ENCODE measurements at regions not wholly inside any gene's neighbourhood (a gene's known extent, or its start where the extent isn't known, plus 50 kb on each side); places are given as distances from the start of the nearest gene placed in this dataset.

DNA sequence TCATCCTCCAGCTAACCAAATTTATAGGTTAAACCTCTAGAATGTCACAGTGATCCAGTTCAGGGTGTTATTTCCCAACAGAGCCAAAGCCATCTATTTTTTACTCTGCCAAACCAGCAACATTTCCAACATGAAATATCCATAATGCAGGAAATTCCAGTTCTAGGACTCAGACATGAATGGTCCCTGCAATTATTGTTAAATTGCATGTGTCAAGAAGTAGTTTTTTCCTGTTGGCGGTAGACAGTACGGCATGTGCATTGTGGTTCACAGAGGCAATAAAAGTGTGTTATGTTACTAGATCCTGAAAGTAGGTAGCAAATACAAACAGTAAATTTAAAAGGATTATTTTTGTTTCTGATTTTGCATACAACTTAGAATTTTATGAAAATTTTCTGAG, 215.7 kb upstream of the THBS1 start:
- H3K27me3 ChIP-seq (ENCODE audit: insufficient read depth, low read length), result no peaks in the 10 kb centered on the region
- H3K9me3 ChIP-seq (ENCODE audit: low read depth, low read length), result no peaks in the 10 kb centered on the region
- DNase-seq (ENCODE audit: insufficient read length, low spot score, missing footprints), result peak; percentile 34
- H3K4me2 ChIP-seq (ENCODE audit: insufficient read depth, low read length), result no peak overlapping the region
- H2AFZ ChIP-seq (ENCODE audit: low read length), result no peak overlapping the region
- TF ChIP-seq, protein P1, sequence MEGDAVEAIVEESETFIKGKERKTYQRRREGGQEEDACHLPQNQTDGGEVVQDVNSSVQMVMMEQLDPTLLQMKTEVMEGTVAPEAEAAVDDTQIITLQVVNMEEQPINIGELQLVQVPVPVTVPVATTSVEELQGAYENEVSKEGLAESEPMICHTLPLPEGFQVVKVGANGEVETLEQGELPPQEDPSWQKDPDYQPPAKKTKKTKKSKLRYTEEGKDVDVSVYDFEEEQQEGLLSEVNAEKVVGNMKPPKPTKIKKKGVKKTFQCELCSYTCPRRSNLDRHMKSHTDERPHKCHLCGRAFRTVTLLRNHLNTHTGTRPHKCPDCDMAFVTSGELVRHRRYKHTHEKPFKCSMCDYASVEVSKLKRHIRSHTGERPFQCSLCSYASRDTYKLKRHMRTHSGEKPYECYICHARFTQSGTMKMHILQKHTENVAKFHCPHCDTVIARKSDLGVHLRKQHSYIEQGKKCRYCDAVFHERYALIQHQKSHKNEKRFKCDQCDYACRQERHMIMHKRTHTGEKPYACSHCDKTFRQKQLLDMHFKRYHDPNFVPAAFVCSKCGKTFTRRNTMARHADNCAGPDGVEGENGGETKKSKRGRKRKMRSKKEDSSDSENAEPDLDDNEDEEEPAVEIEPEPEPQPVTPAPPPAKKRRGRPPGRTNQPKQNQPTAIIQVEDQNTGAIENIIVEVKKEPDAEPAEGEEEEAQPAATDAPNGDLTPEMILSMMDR (IDR thresholded peaks at IDR 0.05; ENCODE audit: extremely low read depth, low read depth, low read length), result no peak
- H3K27ac ChIP-seq (ENCODE audit: low read depth, low read length), result peak overlapping the region; percentile 99
- no peaks in the 10 kb centered on the region for H4K20me1 ChIP-seq (ENCODE audit: insufficient read depth, low read length)
- H3K4me1 ChIP-seq (ENCODE audit: insufficient read depth, low read length), result peaks cover 68% of the 10 kb centered on the region
- H3K36me3 ChIP-seq (ENCODE audit: insufficient read depth, low read length), result no peaks in the 10 kb centered on the region
- H3K79me2 ChIP-seq (ENCODE audit: insufficient read depth, low read length), result no peaks in the 10 kb centered on the region
- H3K4me3 ChIP-seq (ENCODE audit: insufficient read depth, low read length), result no peak overlapping the region

DNA sequence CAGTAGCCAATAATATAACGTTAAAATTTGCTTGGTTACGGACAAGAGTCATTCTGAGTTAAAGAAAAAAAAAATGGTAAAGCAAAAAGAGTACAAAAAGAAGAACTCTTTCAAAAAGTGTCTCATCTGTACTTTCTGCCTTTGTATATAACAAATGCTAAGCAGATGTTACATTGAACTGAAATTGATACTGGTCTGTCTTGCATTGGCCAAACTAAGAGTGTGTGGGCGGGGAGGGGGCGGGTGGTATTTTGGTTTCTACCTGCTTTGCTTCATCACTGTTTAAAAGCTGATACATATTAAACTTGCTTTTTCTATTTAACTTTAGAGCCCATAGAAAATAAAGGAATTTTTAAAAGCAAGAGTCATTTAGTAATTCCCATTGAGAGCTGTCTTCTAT, 215.0 kb upstream of the THBS1 start:
- TF ChIP-seq, protein P1 (IDR thresholded peaks at IDR 0.05; ENCODE audit: extremely low read depth, low read depth, low read length), result no peak
- peaks cover 61% of the 10 kb centered on the region for H3K4me1 ChIP-seq (ENCODE audit: insufficient read depth, low read length)

DNA sequence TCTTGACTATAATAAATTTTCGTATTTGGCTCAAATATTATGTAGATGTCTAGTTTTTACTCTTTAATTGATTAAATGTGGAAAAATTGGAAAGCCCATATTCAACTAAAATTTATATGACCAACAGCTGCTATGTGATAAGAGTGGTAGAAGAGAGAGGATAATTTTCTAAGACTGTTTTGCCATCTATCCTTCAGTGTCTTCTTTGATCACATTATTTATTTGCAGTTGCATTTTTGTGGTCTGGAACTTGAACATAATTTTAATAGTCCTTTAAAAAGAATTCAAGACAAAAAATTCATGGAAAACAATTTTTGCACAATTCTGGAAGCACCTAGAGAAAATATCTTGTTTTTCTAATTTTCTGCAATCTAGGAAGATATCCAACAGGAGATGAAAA, 213.3 kb upstream of the THBS1 start:
- Histone ChIP-seq H3K4me3 (ENCODE audit: insufficient read depth, low read length) (no peak overlapping the region), H3K27me3 (ENCODE audit: insufficient read depth, low read length) (no peaks in the 10 kb centered on the region), H4K20me1 (ENCODE audit: insufficient read depth, low read length) (no peaks in the 10 kb centered on the region), H3K36me3 (ENCODE audit: insufficient read depth, low read length) (no peaks in the 10 kb centered on the region), H3K4me1 (ENCODE audit: insufficient read depth, low read length) (peaks cover 46% of the 10 kb centered on the region), H3K4me2 (ENCODE audit: insufficient read depth, low read length) (no peak overlapping the region), H3K27ac (ENCODE audit: low read depth, low read length) (no peak overlapping the region), H3K9me3 (ENCODE audit: low read depth, low read length) (no peaks in the 10 kb centered on the region), H3K79me2 (ENCODE audit: insufficient read depth, low read length) (no peaks in the 10 kb centered on the region), H2AFZ (ENCODE audit: low read length) (no peak overlapping the region)
- no peak for DNase-seq (ENCODE audit: insufficient read length, low spot score, missing footprints)
- TF ChIP-seq, protein P1 (IDR thresholded peaks at IDR 0.05; ENCODE audit: extremely low read depth, low read depth, low read length), result no peak

More for the DNA sequence above, 215.0 kb upstream of the THBS1 start:
- H4K20me1 ChIP-seq (ENCODE audit: insufficient read depth, low read length), result no peaks in the 10 kb centered on the region
- no peak overlapping the region for H3K4me2 ChIP-seq (ENCODE audit: insufficient read depth, low read length)
- H3K9me3 ChIP-seq (ENCODE audit: low read depth, low read length), result no peaks in the 10 kb centered on the region
- H3K36me3 ChIP-seq (ENCODE audit: insufficient read depth, low read length), result no peaks in the 10 kb centered on the region
- H3K79me2 ChIP-seq (ENCODE audit: insufficient read depth, low read length), result no peaks in the 10 kb centered on the region
- no peaks in the 10 kb centered on the region for H3K27me3 ChIP-seq (ENCODE audit: insufficient read depth, low read length)
- no peak for DNase-seq (ENCODE audit: insufficient read length, low spot score, missing footprints)
- peak overlapping the region; percentile 99 for H3K27ac ChIP-seq (ENCODE audit: low read depth, low read length)
- no peak overlapping the region for H3K4me3 ChIP-seq (ENCODE audit: insufficient read depth, low read length)
- no peak overlapping the region for H2AFZ ChIP-seq (ENCODE audit: low read length)

DNA sequence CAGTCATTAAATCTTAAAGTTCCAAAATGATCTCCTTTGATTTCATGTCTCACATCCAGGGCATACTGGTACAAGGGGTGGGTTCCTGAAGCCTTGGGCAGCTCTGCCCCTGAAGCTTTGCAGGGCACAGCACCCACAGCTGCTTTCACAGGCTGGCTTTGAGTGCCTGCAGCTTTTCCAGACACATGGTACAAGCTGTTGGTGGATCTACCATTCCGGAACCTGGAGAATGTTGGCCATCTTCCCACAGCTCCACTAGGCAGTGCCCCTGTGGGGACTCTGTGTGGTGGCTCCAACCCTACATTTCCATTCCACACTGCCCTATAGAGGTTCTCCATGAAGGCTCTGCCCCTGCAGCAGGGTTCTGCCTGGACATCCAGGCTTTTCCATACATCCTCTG, 211.1 kb upstream of the THBS1 start:
- no peak overlapping the region for H3K4me2 ChIP-seq (ENCODE audit: insufficient read depth, low read length)
- H3K27me3 ChIP-seq (ENCODE audit: insufficient read depth, low read length), result no peaks in the 10 kb centered on the region
- H3K79me2 ChIP-seq (ENCODE audit: insufficient read depth, low read length), result no peaks in the 10 kb centered on the region
- no peak overlapping the region for H2AFZ ChIP-seq (ENCODE audit: low read length)
- H3K27ac ChIP-seq (ENCODE audit: low read depth, low read length), result no peak overlapping the region
- no peak overlapping the region for H3K4me3 ChIP-seq (ENCODE audit: insufficient read depth, low read length)
- no peaks in the 10 kb centered on the region for H3K36me3 ChIP-seq (ENCODE audit: insufficient read depth, low read length)
- H4K20me1 ChIP-seq (ENCODE audit: insufficient read depth, low read length), result no peaks in the 10 kb centered on the region
- H3K4me1 ChIP-seq (ENCODE audit: insufficient read depth, low read length), result peaks cover 26% of the 10 kb centered on the region
- no peaks in the 10 kb centered on the region for H3K9me3 ChIP-seq (ENCODE audit: low read depth, low read length)
- TF ChIP-seq, protein P1 (IDR thresholded peaks at IDR 0.05; ENCODE audit: extremely low read depth, low read depth, low read length), result no peak
- no peak for DNase-seq (ENCODE audit: insufficient read length, low spot score, missing footprints)

All from osteoblast (primary cell).